ENCODE measurements at regions not wholly inside any gene's neighbourhood (a gene's known extent, or its start where the extent isn't known, plus 50 kb on each side); places are given as distances from the start of the nearest gene placed in this dataset.
A peak's percentile ranks its signal among the peaks of the same experiment; 100 is the strongest.

GRCh38 chr10:128429321-128429720, 303.1 kb upstream of the MKI67 start:
- no peak for DNase-seq

DNA sequence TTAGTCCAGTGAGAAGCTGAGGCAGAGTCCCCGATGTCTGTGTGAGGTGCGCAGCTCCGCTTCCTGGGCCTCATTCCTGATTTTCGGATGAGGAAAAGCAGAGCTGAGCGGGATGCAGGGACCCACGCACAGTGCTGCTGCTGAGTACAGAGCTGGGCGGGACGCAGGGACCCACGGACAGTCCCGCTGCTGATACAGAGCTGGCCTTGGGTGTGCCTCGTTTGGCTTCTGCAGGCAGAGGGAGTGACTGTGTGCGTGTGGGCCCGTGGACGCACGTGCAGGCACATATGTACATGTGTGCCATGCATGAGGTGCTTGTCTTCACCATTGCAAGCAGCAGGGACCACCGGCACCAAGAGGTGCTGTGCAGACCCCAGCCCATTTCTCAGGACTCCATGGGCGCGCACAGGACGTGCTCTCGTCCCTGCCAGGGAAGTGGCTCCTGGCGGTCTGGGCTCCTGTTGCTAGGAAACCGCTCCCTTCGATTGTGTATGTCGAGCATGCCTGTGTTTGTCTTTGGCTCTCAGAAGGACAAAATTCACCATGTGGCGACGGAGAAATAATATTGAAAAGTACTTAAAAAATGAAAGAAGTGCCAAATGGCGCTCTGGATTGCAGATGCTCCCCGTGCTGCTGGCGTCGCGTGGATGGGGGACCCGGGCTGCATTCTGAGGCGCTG, 303.8 kb upstream of the MKI67 start:
- peak; percentile 4 to 47 for DNase-seq

DNA sequence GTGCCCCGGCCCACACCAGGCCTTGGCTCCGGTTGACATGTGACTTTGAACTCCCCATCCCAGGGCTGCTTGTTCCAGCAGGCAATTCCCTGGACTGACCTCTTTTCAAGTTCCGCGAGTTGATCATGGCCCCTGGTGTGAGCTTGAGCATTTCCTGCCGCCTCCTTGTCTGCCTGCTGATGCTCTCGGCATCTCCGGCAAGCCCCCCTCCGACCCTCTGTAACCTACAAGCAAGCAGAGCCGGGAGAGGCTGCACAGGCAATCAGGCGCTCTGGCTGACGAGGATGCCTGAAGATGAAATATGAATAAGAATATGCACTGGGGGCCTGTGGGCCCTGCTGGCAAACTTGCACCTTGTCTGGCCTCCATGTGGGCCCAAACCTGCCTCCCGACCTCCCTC, 304.9 kb upstream of the MKI67 start:
- DNase-seq, result no peak

DNA sequence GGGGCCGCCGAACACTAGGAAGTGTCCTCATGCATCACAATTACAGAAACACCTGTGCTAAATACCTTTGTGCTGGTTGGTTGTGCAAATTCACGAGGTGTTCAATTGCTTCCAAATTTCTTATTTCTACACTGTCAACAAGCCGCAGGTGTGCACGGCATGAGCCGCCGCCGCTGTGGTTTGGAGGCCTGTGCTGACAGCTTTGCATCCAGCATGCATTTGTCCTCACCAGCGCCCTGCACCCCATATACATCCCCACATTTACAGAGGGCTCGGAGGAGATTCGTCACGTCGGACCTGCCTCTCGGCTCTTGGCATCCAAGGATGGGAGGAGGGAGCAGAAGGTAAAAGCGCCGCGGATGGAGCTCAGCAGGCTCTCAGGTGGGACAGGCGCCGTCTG, 305.3 kb upstream of the MKI67 start:
- no peak for DNase-seq

DNA sequence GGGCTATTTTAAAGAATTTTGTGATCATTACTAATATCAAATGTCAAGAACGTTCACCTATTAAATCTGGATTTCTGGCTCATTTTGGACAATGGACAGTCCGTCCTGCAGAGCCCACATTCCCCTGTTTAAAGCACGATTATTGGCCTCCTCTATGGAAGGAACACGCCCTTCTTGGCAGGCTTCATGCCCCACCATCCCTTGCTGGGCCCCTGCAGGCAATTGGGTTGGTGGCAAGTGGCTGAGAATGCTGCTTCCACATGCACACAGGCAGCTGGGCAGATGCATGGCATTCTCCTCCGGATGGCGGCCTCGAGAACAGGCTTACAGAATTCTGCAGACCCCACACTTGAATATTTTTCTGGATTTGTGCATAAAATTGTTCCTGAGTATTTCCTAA, 305.8 kb upstream of the MKI67 start:
- no peak for DNase-seq

DNA sequence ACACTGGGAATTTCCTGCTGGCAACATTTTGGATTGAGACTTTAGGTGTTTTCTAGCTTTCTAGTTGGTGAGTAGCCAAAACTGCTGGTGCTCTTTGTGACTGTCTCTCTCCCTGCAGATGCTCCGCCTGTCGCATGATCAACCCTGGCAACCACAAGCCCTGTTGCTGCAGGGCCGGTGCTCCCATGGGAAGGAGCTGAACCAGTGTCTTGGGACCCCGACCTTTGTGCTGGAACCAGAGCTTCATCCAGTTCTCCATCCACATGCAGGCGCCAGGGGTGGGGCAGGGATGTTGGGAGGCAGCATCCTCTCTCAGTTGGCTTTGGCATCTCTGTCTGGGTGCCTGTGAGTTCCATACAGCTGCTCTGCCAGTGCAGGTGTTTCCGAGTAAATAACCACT, 306.2 kb upstream of the MKI67 start:
- no peak for DNase-seq

DNA sequence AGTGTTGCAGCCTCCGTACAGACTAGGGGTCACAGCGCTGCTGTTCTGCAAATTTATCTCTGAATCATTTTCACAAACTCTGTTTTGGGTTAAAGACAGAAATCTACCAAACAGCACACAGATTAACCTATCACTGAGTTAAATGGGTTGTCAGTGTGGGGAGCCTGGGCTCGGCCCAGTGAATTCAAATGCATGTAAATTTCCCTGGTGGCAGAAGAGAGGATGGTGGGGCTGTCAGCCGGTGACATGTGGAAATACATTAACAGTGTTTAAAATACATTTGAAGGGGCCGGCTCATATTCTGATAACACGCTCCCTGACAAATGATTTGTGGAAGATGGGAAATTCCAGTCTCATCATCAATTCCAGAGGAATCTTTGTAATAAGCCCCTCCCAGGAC, 309.6 kb upstream of the MKI67 start:
- no peak for DNase-seq

DNA sequence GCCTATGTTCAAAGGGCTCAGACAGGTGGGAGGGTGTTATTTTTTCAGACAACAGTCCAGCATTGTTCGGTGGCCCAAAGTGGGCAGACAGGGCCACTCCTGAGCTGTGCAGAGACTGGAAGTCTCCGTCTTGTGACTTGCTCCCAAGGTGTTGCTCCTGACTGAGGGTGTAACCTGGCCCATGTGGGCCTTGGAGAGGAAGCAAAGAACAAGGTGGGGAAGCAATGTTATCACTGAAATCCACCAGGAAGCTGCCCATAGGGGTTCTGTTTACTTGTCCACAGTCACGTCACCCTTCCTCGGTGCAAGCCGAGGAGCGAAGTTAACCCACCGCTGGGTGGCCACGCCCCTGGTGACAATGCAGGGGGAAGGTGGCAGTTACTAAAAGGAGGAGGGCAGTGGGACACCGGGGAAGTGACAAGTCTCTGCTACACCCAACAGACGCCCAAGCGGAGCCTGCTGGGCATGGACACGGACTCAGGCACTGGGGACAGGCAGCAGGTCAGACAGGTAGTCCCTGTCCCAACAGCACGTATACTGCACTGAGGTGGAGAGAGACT, 311.6 kb upstream of the MKI67 start:
- no peak for DNase-seq

- no peak for DNase-seq
Observed at GRCh38 chr10:128438417-128439063, 312.3 kb upstream of the MKI67 start.

DNA sequence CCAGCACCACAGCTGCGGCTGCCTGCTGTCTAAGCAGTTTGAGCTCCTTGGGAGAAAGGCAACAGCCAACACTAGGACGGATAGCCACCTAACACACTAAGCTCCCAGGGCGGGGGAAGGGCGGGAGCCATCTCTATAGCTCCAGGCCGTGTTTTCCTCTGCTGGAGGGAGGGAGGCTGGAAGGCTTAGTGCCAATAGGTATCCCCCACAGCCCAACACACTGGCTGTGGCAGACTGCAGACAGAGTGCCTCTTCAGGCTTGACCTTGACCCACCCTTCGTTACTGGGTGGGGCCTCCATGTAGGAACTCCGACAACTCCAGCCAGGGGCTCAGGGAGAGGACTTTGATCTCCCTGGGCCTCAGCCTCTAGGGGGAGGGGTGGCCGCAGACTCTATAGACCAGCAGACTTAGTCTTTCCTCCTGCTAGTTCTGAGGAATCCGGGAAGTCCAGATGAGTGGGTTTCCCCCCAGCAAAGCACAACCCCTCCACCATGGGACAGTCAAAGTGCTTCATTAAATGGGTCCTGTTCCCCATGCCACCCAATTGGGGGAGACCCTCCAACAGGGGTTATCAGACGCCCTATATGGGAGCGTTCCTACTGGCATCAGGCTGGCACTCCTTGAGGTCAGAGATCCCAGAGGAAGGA, 314.4 kb upstream of the MKI67 start:
- peak; percentile 0 to 74 for DNase-seq

DNA sequence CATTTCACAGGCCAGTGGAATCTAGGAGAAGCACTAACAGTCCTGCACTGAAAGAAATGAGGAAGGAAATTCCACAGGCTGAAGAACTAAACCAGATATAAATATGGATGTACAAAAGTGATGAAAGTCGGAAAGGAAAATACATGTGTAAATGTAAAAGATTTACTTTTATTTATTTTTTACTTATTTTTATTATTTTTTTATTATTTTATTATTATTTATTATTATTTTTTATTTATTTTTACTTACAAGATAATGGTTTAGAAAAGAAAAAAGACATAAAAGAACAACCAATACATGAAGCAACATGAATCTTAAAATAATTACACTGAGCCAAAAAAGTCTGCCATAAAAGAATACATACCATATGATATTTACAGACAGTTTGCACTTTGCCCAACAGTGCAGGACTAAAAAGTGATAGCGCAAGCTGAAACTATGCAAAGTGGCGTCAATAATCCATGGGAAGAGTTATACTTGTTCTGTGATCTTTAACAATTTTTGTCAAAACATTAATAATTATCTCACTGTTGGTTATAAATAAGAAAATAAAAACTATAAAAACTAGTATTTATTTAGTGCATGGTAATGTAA, 317.8 kb upstream of the MKI67 start:
- no peak for DNase-seq

DNA sequence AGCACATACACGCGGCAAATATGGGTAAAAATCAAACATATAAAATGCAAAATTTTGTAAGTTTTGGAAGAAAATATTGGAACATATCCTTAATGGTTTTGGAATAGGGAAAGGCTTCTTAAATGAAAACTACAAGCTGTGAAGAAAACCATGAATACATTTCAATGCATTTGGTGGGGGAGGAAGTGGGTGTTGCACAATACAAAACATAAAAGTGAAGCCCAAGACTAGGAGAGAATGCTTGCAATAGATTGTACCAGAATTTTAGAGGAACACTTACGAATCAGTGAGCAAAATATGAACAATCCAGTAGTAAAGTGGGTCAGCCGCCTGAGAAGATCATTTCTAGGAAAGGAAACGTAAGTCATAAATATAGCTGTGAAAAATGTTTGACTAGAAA, 322.6 kb upstream of the MKI67 start:
- DNase-seq, result no peak

GRCh38 chr10:128451879-128452278, 325.7 kb upstream of the MKI67 start:
- DNase-seq, result no peak

- DNase-seq, result no peak
Observed at GRCh38 chr10:128456271-128456670, 330.0 kb upstream of the MKI67 start.

- DNase-seq, result no peak
Observed at GRCh38 chr10:128457136-128457535, 330.9 kb upstream of the MKI67 start.

DNA sequence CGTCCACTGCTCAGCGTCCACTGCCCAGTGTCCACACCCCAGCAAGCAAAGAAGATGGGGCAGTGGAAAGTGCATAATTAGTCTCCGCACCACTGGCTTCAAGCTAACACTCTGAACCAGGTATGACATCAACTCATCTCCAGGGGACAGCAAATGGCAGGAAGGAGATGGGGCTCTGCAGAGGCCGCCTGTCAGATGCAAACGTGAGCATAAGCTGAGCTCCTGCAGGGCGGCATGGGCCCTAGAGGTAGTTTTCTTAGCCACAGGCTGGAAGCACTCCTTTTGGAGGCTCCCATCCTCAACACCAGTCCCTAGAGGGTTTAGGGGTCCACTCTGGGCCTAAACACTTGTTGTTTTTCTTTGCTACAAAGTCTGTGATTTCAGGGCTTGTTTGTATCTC, 335.8 kb upstream of the MKI67 start:
- DNase-seq, result no peak

GRCh38 chr10:128462844-128463243, 336.6 kb upstream of the MKI67 start:
- DNase-seq, result no peak

- peak in 1 of 2 experiments; percentile 30 for DNase-seq
Observed at GRCh38 chr10:128463991-128464760, 338.0 kb upstream of the MKI67 start.

DNA sequence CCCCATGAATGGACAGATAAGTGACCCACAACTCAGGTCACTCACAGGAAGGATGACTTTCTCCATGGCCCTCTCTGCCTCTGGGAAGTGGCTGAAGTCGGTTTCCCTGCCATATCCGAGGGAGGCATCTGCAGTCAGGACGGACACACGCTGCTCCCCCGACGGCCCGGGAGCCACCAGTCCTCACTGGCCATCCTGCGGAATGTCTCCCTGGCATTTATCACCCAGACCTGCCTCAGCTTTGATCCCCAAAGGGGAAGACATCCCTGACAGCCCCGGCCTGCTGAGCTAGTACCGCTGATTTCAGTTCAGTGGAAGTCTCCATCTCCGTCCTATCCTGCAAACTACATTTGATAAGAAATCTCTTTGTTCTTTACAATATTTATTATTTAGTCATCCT, 339.5 kb upstream of the MKI67 start:
- no peak for DNase-seq

DNA sequence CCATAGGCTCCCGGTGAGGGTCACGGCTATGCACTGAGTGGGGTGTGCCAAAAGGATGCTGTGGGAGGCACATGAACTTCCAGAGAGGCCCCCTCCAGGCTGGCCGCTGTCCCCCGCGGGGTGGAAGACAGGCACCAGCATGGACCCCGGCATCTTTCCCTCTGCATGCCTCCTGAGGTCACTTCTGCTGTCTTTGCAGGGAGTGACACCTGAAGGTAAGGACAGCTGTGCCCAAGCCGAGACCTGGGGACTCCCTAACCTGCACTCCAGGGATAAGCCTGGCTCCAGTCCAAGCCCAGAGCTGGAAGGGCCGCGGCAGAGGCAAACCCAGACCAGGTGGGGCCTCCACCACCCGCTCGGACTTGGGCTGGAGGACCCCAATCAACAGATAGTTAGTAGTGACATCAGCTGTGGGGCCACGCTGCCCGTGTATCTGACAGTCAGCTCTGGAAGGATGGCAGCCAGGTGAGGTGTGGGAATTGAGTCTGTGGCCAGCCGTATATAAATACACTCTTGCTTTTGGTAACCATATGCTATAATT, 340.7 kb upstream of the MKI67 start:
- no peak for DNase-seq

- DNase-seq, result no peak
Observed at GRCh38 chr10:128468462-128468861, 342.2 kb upstream of the MKI67 start.

GRCh38 chr10:128469515-128469914, 343.3 kb upstream of the MKI67 start:
- DNase-seq, result no peak

Data from NCI-H524 (cell line).